Mesenchymal stem cell (in vitro differentiated cells and primary cell): ENCODE measurements at regions not wholly inside any gene's neighbourhood (a gene's known extent, or its start where the extent isn't known, plus 50 kb on each side); places are given as distances from the start of the nearest gene placed in this dataset.

Experiments
- DNase-seq: peaks from one replicate; pipeline ENCODE4 v3.0.0-alpha.2; 2013
- H2AFZ ChIP-seq: one replicate; pipeline ENCODE4 v1.6.1; 2013; ENCODE audit warnings: low read depth, mild to moderate bottlenecking, control low read depth, inconsistent platforms, low read length, moderate library complexity
- H2AK5ac ChIP-seq: 2 replicates; pipeline ENCODE4 v1.6.1; 2013; ENCODE audit warnings: low read length, moderate library complexity, mild to moderate bottlenecking, inconsistent platforms; ENCODE audit not compliant: severe bottlenecking
- H2BK120ac ChIP-seq: one replicate; pipeline ENCODE4 v1.6.1; 2013; ENCODE audit warnings: low read depth, mild to moderate bottlenecking, inconsistent platforms, low read length, moderate library complexity
- H2BK12ac ChIP-seq, 2 experiments: one replicate each; pipeline ENCODE4 v1.6.1; 2013; ENCODE audit warnings: inconsistent platforms in 2 of 2, low read length in 2 of 2, mild to moderate bottlenecking in 2 of 2, moderate library complexity in 2 of 2, control low read depth in 1 of 2
- H2BK15ac ChIP-seq: one replicate; pipeline ENCODE4 v1.6.1; 2013; ENCODE audit warnings: mild to moderate bottlenecking, low read depth, inconsistent platforms; ENCODE audit not compliant: poor library complexity, severe bottlenecking
- H2BK5ac ChIP-seq: 2 replicates; pipeline ENCODE4 v1.6.1; 2013; ENCODE audit warnings: low read depth, mild to moderate bottlenecking, low read length, control low read depth, inconsistent platforms; ENCODE audit not compliant: poor library complexity, severe bottlenecking
- H3K14ac ChIP-seq, 2 experiments: one replicate each; pipeline ENCODE4 v1.6.1; 2013; ENCODE audit warnings: inconsistent platforms in 2 of 2, low read length in 2 of 2, control low read depth in 1 of 2, mild to moderate bottlenecking in 1 of 2, moderate library complexity in 1 of 2
- H3K18ac ChIP-seq, 2 experiments: one replicate each; pipeline ENCODE4 v1.6.1; 2013; ENCODE audit warnings: inconsistent platforms in 2 of 2, low read length in 2 of 2, control low read depth in 1 of 2, low read depth in 1 of 2, mild to moderate bottlenecking in 1 of 2
- H3K23ac ChIP-seq, 2 experiments: one replicate each; pipeline ENCODE4 v1.6.1; 2013; ENCODE audit warnings: inconsistent platforms in 2 of 2, low read length in 2 of 2, mild to moderate bottlenecking in 2 of 2, moderate library complexity in 2 of 2, control low read depth in 1 of 2
- H3K27ac ChIP-seq: 2 replicates; pipeline ENCODE4 v1.5.1; 2013; ENCODE audit warnings: mild to moderate bottlenecking, moderate library complexity, low read length, control low read depth, inconsistent platforms; ENCODE audit not compliant: poor library complexity, severe bottlenecking
- H3K27me3 ChIP-seq, 2 experiments: 2 replicates each; pipeline versions ENCODE4 v1.6.1 to v1.7.0; 2013; ENCODE audit warnings: low read length in 2 of 2, mild to moderate bottlenecking in 2 of 2, moderate library complexity in 2 of 2, control low read depth in 1 of 2, inconsistent platforms in 1 of 2; ENCODE audit not compliant: control insufficient read depth in 1 of 2, insufficient read depth in 1 of 2
- H3K36me3 ChIP-seq, 2 experiments: 2 replicates each; pipeline versions ENCODE4 v1.6.1 to v1.7.0; 2013; ENCODE audit warnings: low read length in 2 of 2, control low read depth in 1 of 2, inconsistent platforms in 1 of 2, low read depth in 1 of 2, mild to moderate bottlenecking in 1 of 2; ENCODE audit not compliant: insufficient read depth in 2 of 2, control insufficient read depth in 1 of 2
- H3K4ac ChIP-seq, 2 experiments: one replicate each; pipeline ENCODE4 v1.6.1; 2013; ENCODE audit warnings: inconsistent platforms in 2 of 2, low read length in 2 of 2, mild to moderate bottlenecking in 2 of 2, moderate library complexity in 2 of 2, control low read depth in 1 of 2, low read depth in 1 of 2
- H3K4me1 ChIP-seq: 2 replicates; pipeline ENCODE4 v1.6.1; 2013; ENCODE audit warnings: low read depth, low read length, control low read depth; ENCODE audit not compliant: control insufficient read depth, insufficient read depth
- H3K4me2 ChIP-seq: 2 replicates; pipeline ENCODE4 v1.6.1; 2013; ENCODE audit warnings: low read length, mild to moderate bottlenecking, inconsistent platforms; ENCODE audit not compliant: poor library complexity, severe bottlenecking
- H3K4me3 ChIP-seq, 2 experiments: 2 replicates each; pipeline versions ENCODE4 v1.5.1 to v1.7.0; 2013; ENCODE audit warnings: low read length in 2 of 2, mild to moderate bottlenecking in 2 of 2, control low read depth in 1 of 2, low read depth in 1 of 2; ENCODE audit not compliant: insufficient read depth in 1 of 2
- H3K79me1 ChIP-seq: replicated peaks from 2 replicates; pipeline ENCODE4 v1.6.1; 2013; ENCODE audit warnings: mild to moderate bottlenecking, control low read depth, low read length, inconsistent platforms; ENCODE audit not compliant: poor library complexity, severe bottlenecking
- H3K9ac ChIP-seq: 2 replicates; pipeline ENCODE4 v1.7.0; 2013; ENCODE audit warnings: mild to moderate bottlenecking, low read length, moderate library complexity
- H3K9me3 ChIP-seq: 2 replicates; pipeline ENCODE4 v1.7.0; 2013; ENCODE audit warnings: mild to moderate bottlenecking, low read length; ENCODE audit not compliant: control insufficient read depth
- H4K8ac ChIP-seq: one replicate; pipeline ENCODE4 v1.6.1; 2013; ENCODE audit warnings: inconsistent platforms, mild to moderate bottlenecking, low read length, moderate library complexity
- H4K91ac ChIP-seq: one replicate; pipeline ENCODE4 v1.6.1; 2013; ENCODE audit warnings: mild to moderate bottlenecking, low read length, inconsistent platforms
- WGBS: methylation state at CpG from one replicate; pipeline ENCODE4 v1.1.7; 2013; ENCODE audit warnings: mixed read lengths; 5-methylcytosine and 5-hydroxymethylcytosine counted together

DNA sequence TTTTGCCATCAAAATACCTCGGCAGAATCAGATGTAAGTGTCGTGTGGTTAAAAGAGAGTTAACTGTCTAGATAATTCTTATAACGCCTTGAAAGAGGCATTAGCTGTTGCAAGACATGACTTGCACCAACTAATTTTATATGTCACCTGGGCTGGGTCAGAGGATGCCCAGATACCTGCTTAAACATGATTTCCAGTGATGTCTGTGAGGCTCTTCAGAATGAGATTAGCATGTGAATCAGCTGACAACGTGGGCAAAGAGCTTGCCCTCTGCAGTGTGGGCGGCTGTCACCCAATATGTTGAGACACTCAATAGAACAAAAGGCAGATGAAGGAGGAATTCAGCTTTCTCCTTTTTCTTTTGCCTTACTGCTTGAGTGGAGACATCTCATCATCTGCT lies 1180.6 kb downstream of the NLGN4Y start:
- Histone ChIP-seq H2BK5ac (no peak overlapping the region), H2BK15ac (no peak overlapping the region), H3K14ac (no peak overlapping the region), H2AK5ac (no peak overlapping the region), H3K4me3 (no peak overlapping the region), H3K36me3 (no peaks in the 10 kb centered on the region), H3K27me3 (no peaks in the 10 kb centered on the region), H2BK12ac (no peak overlapping the region), H3K23ac (no peak overlapping the region), H3K9ac (no peak overlapping the region), H3K4me1 (no peaks in the 10 kb centered on the region), H4K8ac (no peak overlapping the region), H3K9me3 (no peaks in the 10 kb centered on the region), H2AFZ (no peak overlapping the region), H3K4ac (no peak overlapping the region), H4K91ac (no peak overlapping the region), H3K4me2 (no peak overlapping the region), H2BK120ac (no peak overlapping the region), H3K18ac (no peak overlapping the region), H3K27ac (no peak overlapping the region), H3K79me1 (no peaks in the 10 kb centered on the region)
- no peak for DNase-seq
- WGBS = 89% methylated on average over 4 of the region's 5 CpGs

- H3K4me3 ChIP-seq = no peak overlapping the region
- H3K23ac ChIP-seq = no peak overlapping the region
- H4K8ac ChIP-seq = no peak overlapping the region
- no peak overlapping the region for H3K4ac ChIP-seq
- no peak overlapping the region for H2BK120ac ChIP-seq
- H3K4me2 ChIP-seq = no peak overlapping the region
- H3K18ac ChIP-seq = no peak overlapping the region
- peak overlapping the region; percentile 92 for H3K27ac ChIP-seq
- no peak overlapping the region for H2AK5ac ChIP-seq
- WGBS = 0% methylated on average over 2 of the region's 5 CpGs
- no peak overlapping the region for H3K14ac ChIP-seq
- no peak overlapping the region for H3K9ac ChIP-seq
- H2BK12ac ChIP-seq = no peak overlapping the region
- no peaks in the 10 kb centered on the region for H3K79me1 ChIP-seq
- H3K27me3 ChIP-seq = no peaks in the 10 kb centered on the region
- H3K4me1 ChIP-seq = no peaks in the 10 kb centered on the region
- no peaks in the 10 kb centered on the region for H3K9me3 ChIP-seq
- peak; percentile 92 for DNase-seq
- no peak overlapping the region for H2AFZ ChIP-seq
- H3K36me3 ChIP-seq = no peaks in the 10 kb centered on the region
- no peak overlapping the region for H4K91ac ChIP-seq
- peak overlapping the region; percentile 25 for H2BK5ac ChIP-seq
- no peak overlapping the region for H2BK15ac ChIP-seq
Observed at GRCh38 chrY:15749533-15750433, 1225.5 kb downstream of the NLGN4Y start.

GRCh38 chrY:15751001-15751400 lies 1226.7 kb downstream of the NLGN4Y start:
- Histone ChIP-seq H2BK15ac (no peak overlapping the region), H3K4me3 (no peak overlapping the region), H3K4me2 (no peak overlapping the region), H3K9ac (no peak overlapping the region), H4K91ac (no peak overlapping the region), H2AFZ (no peak overlapping the region), H3K9me3 (no peaks in the 10 kb centered on the region), H2BK120ac (no peak overlapping the region), H3K79me1 (no peaks in the 10 kb centered on the region), H2BK5ac (no peak overlapping the region), H3K36me3 (no peaks in the 10 kb centered on the region), H3K4ac (no peak overlapping the region), H3K27me3 (no peaks in the 10 kb centered on the region), H2AK5ac (no peak overlapping the region), H4K8ac (no peak overlapping the region), H2BK12ac (peak overlapping the region in 1 of 2 experiments; percentile 72), H3K14ac (no peak overlapping the region), H3K27ac (peak overlapping the region; percentile 54), H3K18ac (peak overlapping the region in 1 of 2 experiments; percentile 52), H3K4me1 (no peaks in the 10 kb centered on the region), H3K23ac (no peak overlapping the region)
- DNase-seq = peak; percentile 5
- 62% methylated on average over 2 of the region's 2 CpGs for WGBS

DNA sequence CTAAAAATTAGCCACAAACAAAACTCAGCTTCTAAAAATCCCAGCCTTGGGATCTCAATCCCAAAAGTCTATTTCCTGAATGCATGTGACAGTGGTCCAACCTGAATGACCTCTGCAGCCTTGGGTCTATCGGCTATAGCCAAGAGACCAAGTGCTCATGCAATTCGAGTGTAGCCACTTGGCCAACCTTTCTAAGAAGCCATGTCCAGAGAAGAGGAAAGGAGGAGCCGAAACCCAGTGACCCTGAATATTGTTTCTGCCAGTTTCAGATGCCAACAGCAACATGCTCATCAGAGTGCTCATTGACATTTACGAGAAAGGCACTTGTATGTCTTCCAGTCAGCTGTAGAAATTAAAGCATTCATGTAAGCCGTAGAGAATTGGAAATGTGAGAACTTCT lies 1231.9 kb downstream of the NLGN4Y start:
- Histone ChIP-seq H3K9ac (no peak overlapping the region), H2BK5ac (no peak overlapping the region), H3K23ac (no peak overlapping the region), H3K18ac (no peak overlapping the region), H3K4me3 (no peak overlapping the region), H4K8ac (no peak overlapping the region), H4K91ac (no peak overlapping the region), H3K9me3 (no peaks in the 10 kb centered on the region), H3K4me2 (no peak overlapping the region), H2AK5ac (no peak overlapping the region), H3K14ac (no peak overlapping the region), H3K27ac (no peak overlapping the region), H2BK15ac (no peak overlapping the region), H3K4me1 (no peaks in the 10 kb centered on the region), H3K36me3 (no peaks in the 10 kb centered on the region), H3K79me1 (no peaks in the 10 kb centered on the region), H3K4ac (no peak overlapping the region), H2AFZ (no peak overlapping the region), H3K27me3 (no peaks in the 10 kb centered on the region), H2BK120ac (no peak overlapping the region), H2BK12ac (no peak overlapping the region)
- no peak for DNase-seq
- 86% methylated on average over 2 of the region's 5 CpGs for whole genome bisulfite sequencing
